ENCODE measurements at regions not wholly inside any gene's neighbourhood (a gene's known extent, or its start where the extent isn't known, plus 50 kb on each side); places are given as distances from the start of the nearest gene placed in this dataset.

DNA sequence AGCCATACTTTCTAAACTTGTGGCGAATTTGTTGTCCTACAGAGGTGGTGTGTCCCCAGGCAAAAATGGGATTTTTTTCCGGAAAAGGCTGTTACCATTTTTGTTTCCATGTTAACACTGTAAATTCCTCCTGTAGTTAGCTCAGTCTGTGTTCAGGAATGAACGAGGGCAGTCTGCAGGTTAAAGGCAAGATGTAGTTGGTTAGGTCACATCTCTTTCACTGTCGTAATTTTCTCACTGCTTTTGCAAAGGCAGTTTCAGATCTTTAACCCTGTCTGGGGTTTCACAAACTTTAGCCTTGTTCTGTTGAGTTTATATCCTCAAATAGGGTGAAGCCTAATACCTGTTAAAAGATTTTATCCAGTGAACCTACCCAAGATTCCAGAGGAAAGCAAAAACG is 50.5 kb upstream of the PUDP start:
- TF ChIP-seq, protein P1, sequence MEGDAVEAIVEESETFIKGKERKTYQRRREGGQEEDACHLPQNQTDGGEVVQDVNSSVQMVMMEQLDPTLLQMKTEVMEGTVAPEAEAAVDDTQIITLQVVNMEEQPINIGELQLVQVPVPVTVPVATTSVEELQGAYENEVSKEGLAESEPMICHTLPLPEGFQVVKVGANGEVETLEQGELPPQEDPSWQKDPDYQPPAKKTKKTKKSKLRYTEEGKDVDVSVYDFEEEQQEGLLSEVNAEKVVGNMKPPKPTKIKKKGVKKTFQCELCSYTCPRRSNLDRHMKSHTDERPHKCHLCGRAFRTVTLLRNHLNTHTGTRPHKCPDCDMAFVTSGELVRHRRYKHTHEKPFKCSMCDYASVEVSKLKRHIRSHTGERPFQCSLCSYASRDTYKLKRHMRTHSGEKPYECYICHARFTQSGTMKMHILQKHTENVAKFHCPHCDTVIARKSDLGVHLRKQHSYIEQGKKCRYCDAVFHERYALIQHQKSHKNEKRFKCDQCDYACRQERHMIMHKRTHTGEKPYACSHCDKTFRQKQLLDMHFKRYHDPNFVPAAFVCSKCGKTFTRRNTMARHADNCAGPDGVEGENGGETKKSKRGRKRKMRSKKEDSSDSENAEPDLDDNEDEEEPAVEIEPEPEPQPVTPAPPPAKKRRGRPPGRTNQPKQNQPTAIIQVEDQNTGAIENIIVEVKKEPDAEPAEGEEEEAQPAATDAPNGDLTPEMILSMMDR (IDR thresholded peaks at IDR 0.05; ENCODE audit: poor library complexity, severe bottlenecking), result no peak
- DNase-seq (ENCODE audit: low spot score), result no peak
- no peak overlapping the region for H3K4me3 ChIP-seq (ENCODE audit: severe bottlenecking)

More for the DNA sequence above, 50.5 kb upstream of the PUDP start:
- no peaks in the 10 kb centered on the region for H3K36me3 ChIP-seq (ENCODE audit: low read depth)
- H3K9me3 ChIP-seq (ENCODE audit: severe bottlenecking), result no peaks in the 10 kb centered on the region
- H3K27me3 ChIP-seq (ENCODE audit: insufficient read depth, poor library complexity, severe bottlenecking), result no peaks in the 10 kb centered on the region
- H3K4me1 ChIP-seq (ENCODE audit: insufficient read depth, poor library complexity, severe bottlenecking), result no peaks in the 10 kb centered on the region
- H3K27ac ChIP-seq (ENCODE audit: poor library complexity, severe bottlenecking), result no peak overlapping the region
- ATAC-seq (ENCODE audit: low read depth), result no peak

Measured in RWPE2 (cell line).